IPS-18a (cell line): ENCODE measurements at regions not wholly inside any gene's neighbourhood (a gene's known extent, or its start where the extent isn't known, plus 50 kb on each side); places are given as distances from the start of the nearest gene placed in this dataset.

ENCODE experiments used
- H3K27ac ChIP-seq: one replicate; pipeline ENCODE4 v1.5.1; 2013; ENCODE audit warnings: low read length
- H3K27me3 ChIP-seq: one replicate; pipeline ENCODE4 v1.6.1; 2013; ENCODE audit warnings: mild to moderate bottlenecking, low read length; ENCODE audit not compliant: control insufficient read depth, insufficient read depth
- H3K36me3 ChIP-seq: one replicate; pipeline ENCODE4 v1.6.1; 2013; ENCODE audit warnings: low read depth, low read length; ENCODE audit not compliant: control insufficient read depth
- H3K4me1 ChIP-seq: one replicate; pipeline ENCODE4 v1.6.1; 2013; ENCODE audit warnings: low read depth, low read length; ENCODE audit not compliant: control insufficient read depth
- H3K4me3 ChIP-seq: one replicate; pipeline ENCODE4 v1.5.1; 2013; ENCODE audit warnings: low read length
- H3K9ac ChIP-seq: one replicate; pipeline ENCODE4 v1.6.1; 2013; ENCODE audit warnings: mild to moderate bottlenecking, low read length, moderate library complexity
- H3K9me3 ChIP-seq: one replicate; pipeline ENCODE4 v1.6.1; 2013; ENCODE audit warnings: low read depth, low read length; ENCODE audit not compliant: control insufficient read depth

- Histone ChIP-seq H3K4me1 (peaks cover 19% of the 10 kb centered on the region), H3K9me3 (no peaks in the 10 kb centered on the region), H3K27ac (no peak overlapping the region), H3K9ac (no peak overlapping the region), H3K27me3 (peaks cover 2% of the 10 kb centered on the region), H3K4me3 (no peak overlapping the region), H3K36me3 (no peaks in the 10 kb centered on the region)
Observed at GRCh38 chr15:66615846-66616245, 50.0 kb upstream of the LCTL start.

GRCh38 chr15:66617137-66618090 is 51.6 kb upstream of the LCTL start:
- no peak overlapping the region for H3K4me3 ChIP-seq
- H3K27me3 ChIP-seq, result peaks cover 13% of the 10 kb centered on the region
- H3K4me1 ChIP-seq, result peaks cover 29% of the 10 kb centered on the region
- no peaks in the 10 kb centered on the region for H3K9me3 ChIP-seq
- H3K36me3 ChIP-seq, result no peaks in the 10 kb centered on the region
- H3K9ac ChIP-seq, result no peak overlapping the region
- no peak overlapping the region for H3K27ac ChIP-seq

GRCh38 chr15:66619152-66619903 is 53.5 kb upstream of the LCTL start:
- no peaks in the 10 kb centered on the region for H3K36me3 ChIP-seq
- no peak overlapping the region for H3K9ac ChIP-seq
- H3K27ac ChIP-seq, result no peak overlapping the region
- H3K27me3 ChIP-seq, result peaks cover 18% of the 10 kb centered on the region
- H3K4me1 ChIP-seq, result peaks cover 39% of the 10 kb centered on the region
- H3K4me3 ChIP-seq, result no peak overlapping the region
- H3K9me3 ChIP-seq, result no peaks in the 10 kb centered on the region

- Histone ChIP-seq H3K4me1 (peaks cover 40% of the 10 kb centered on the region), H3K27ac (no peak overlapping the region), H3K36me3 (no peaks in the 10 kb centered on the region), H3K27me3 (peaks cover 18% of the 10 kb centered on the region), H3K9ac (no peak overlapping the region), H3K4me3 (no peak overlapping the region), H3K9me3 (no peaks in the 10 kb centered on the region)
Observed at GRCh38 chr15:66620341-66620740, 54.5 kb upstream of the LCTL start.

- Histone ChIP-seq H3K27me3 (peaks cover 18% of the 10 kb centered on the region), H3K36me3 (no peaks in the 10 kb centered on the region), H3K4me1 (peaks cover 45% of the 10 kb centered on the region), H3K4me3 (no peak overlapping the region), H3K9me3 (no peaks in the 10 kb centered on the region), H3K27ac (no peak overlapping the region), H3K9ac (no peak overlapping the region)
Observed at GRCh38 chr15:66620744-66621344, 55.0 kb upstream of the LCTL start.

GRCh38 chr15:66621491-66622467 is 56.0 kb upstream of the LCTL start:
- Histone ChIP-seq H3K9ac (peak overlapping the region; percentile 43), H3K27me3 (peaks cover 18% of the 10 kb centered on the region), H3K27ac (no peak overlapping the region), H3K9me3 (no peaks in the 10 kb centered on the region), H3K4me1 (peaks cover 46% of the 10 kb centered on the region), H3K4me3 (peak overlapping the region; percentile 53), H3K36me3 (no peaks in the 10 kb centered on the region)

GRCh38 chr15:66622591-66623022 is 56.8 kb upstream of the LCTL start:
- Histone ChIP-seq H3K27me3 (peaks cover 18% of the 10 kb centered on the region), H3K9me3 (no peaks in the 10 kb centered on the region), H3K4me3 (peak overlapping the region; percentile 25), H3K9ac (peak overlapping the region; percentile 9), H3K4me1 (peaks cover 42% of the 10 kb centered on the region), H3K36me3 (no peaks in the 10 kb centered on the region), H3K27ac (no peak overlapping the region)

GRCh38 chr15:66623801-66624453 is 58.1 kb upstream of the LCTL start:
- Histone ChIP-seq H3K4me1 (peaks cover 42% of the 10 kb centered on the region), H3K9me3 (no peaks in the 10 kb centered on the region), H3K36me3 (no peaks in the 10 kb centered on the region), H3K9ac (no peak overlapping the region), H3K4me3 (no peak overlapping the region), H3K27ac (no peak overlapping the region), H3K27me3 (peaks cover 18% of the 10 kb centered on the region)

- Histone ChIP-seq H3K9me3 (no peaks in the 10 kb centered on the region), H3K4me3 (no peak overlapping the region), H3K36me3 (no peaks in the 10 kb centered on the region), H3K27me3 (peaks cover 18% of the 10 kb centered on the region), H3K4me1 (peaks cover 30% of the 10 kb centered on the region), H3K27ac (no peak overlapping the region), H3K9ac (no peak overlapping the region)
Observed at GRCh38 chr15:66625531-66625930, 59.7 kb upstream of the LCTL start.

- no peak overlapping the region for H3K27ac ChIP-seq
- peaks cover 27% of the 10 kb centered on the region for H3K4me1 ChIP-seq
- no peak overlapping the region for H3K4me3 ChIP-seq
- H3K9me3 ChIP-seq, result no peaks in the 10 kb centered on the region
- H3K36me3 ChIP-seq, result no peaks in the 10 kb centered on the region
- peaks cover 15% of the 10 kb centered on the region for H3K27me3 ChIP-seq
- H3K9ac ChIP-seq, result no peak overlapping the region
Observed at GRCh38 chr15:66625974-66626373, 60.2 kb upstream of the LCTL start.
